MM.1S (cell line): ENCODE measurements at regions not wholly inside any gene's neighbourhood (a gene's known extent, or its start where the extent isn't known, plus 50 kb on each side); places are given as distances from the start of the nearest gene placed in this dataset.

Source experiments
- DNase-seq: peaks from one replicate; pipeline ENCODE4 v3.0.0-alpha.2; 2015
- H2AFZ ChIP-seq: fragments of 300-600 bp; sonication (generic); 2 replicates; pipeline ENCODE4 v1.6.0; 2016; ENCODE audit warnings: antibody characterized with exemption, low read length
- H3F3A ChIP-seq: fragments of 300-600 bp; sonication (generic); 2 replicates; pipeline ENCODE4 v1.6.1; 2016; ENCODE audit warnings: mild to moderate bottlenecking, antibody characterized with exemption, low read length, moderate library complexity, mixed read lengths; ENCODE audit not compliant: insufficient read depth
- H3K27ac ChIP-seq: fragments of 300-600 bp; sonication (generic); 2 replicates; pipeline ENCODE4 v1.5.1; 2016; ENCODE audit warnings: mild to moderate bottlenecking, low read length
- H3K27me3 ChIP-seq: fragments of 300-600 bp; sonication (generic); replicated peaks from 2 replicates; pipeline ENCODE4 v1.6.0; 2016; ENCODE audit warnings: low read length; ENCODE audit not compliant: insufficient read depth
- H3K36me3 ChIP-seq: fragments of 300-600 bp; sonication (generic); replicated peaks from 2 replicates; pipeline ENCODE4 v1.6.1; 2016; ENCODE audit warnings: mild to moderate bottlenecking, low read length, mixed read lengths; ENCODE audit not compliant: insufficient read depth
- H3K4me1 ChIP-seq: fragments of 300-600 bp; sonication (generic); 2 replicates; pipeline ENCODE4 v1.6.1; 2016; ENCODE audit warnings: low read length, mixed read lengths
- H3K4me2 ChIP-seq: fragments of 300-600 bp; sonication (generic); 2 replicates; pipeline ENCODE4 v1.6.0; 2016; ENCODE audit warnings: low read depth, low read length
- H3K4me3 ChIP-seq: fragments of 300-600 bp; sonication (generic); 2 replicates; pipeline ENCODE4 v1.5.1; 2016; ENCODE audit warnings: low read length, mixed read lengths
- H3K79me2 ChIP-seq: fragments of 300-600 bp; sonication (generic); 2 replicates; pipeline ENCODE4 v1.6.1; 2016; ENCODE audit warnings: mixed run types, low read length, mixed read lengths
- H3K9ac ChIP-seq: fragments of 300-600 bp; sonication (generic); 2 replicates; pipeline ENCODE4 v1.6.1; 2016; ENCODE audit warnings: low read length, mixed read lengths
- H3K9me2 ChIP-seq: fragments of 300-600 bp; sonication (generic); replicated peaks from 2 replicates; pipeline ENCODE4 v1.6.1; 2016; ENCODE audit warnings: mild to moderate bottlenecking, low read length, mixed read lengths; ENCODE audit not compliant: insufficient read depth
- H3K9me3 ChIP-seq: fragments of 300-600 bp; sonication (generic); replicated peaks from 2 replicates; pipeline ENCODE4 v1.6.1; 2016; ENCODE audit warnings: mild to moderate bottlenecking, low read length, mixed read lengths; ENCODE audit not compliant: insufficient read depth
- H4K20me1 ChIP-seq: fragments of 300-600 bp; sonication (generic); 2 replicates; pipeline ENCODE4 v1.6.1; 2016; ENCODE audit warnings: mild to moderate bottlenecking, low read length, moderate library complexity, mixed read lengths; ENCODE audit not compliant: insufficient read depth
- EZH2 ChIP-seq: fragments of 300-600 bp; sonication (generic); optimal IDR thresholded peaks from 2 replicates; pipeline ENCODE3; 2017; ENCODE audit warnings: low read depth, mild to moderate bottlenecking, antibody characterized with exemption, low read length, mixed read lengths
- EZH2phosphoT487 ChIP-seq: fragments of 300-600 bp; sonication (generic); IDR thresholded peaks from 2 replicates; pipeline ENCODE4 v1.6.1; 2018; ENCODE audit warnings: antibody characterized with exemption, low read length
- TF ChIP-seq, protein P1 (sequence below): fragments of 300-600 bp; sonication (generic); IDR thresholded peaks from 2 replicates; pipeline ENCODE4 v1.5.1; 2016; ENCODE audit warnings: antibody characterized with exemption, low read length, mixed read lengths

DNA sequence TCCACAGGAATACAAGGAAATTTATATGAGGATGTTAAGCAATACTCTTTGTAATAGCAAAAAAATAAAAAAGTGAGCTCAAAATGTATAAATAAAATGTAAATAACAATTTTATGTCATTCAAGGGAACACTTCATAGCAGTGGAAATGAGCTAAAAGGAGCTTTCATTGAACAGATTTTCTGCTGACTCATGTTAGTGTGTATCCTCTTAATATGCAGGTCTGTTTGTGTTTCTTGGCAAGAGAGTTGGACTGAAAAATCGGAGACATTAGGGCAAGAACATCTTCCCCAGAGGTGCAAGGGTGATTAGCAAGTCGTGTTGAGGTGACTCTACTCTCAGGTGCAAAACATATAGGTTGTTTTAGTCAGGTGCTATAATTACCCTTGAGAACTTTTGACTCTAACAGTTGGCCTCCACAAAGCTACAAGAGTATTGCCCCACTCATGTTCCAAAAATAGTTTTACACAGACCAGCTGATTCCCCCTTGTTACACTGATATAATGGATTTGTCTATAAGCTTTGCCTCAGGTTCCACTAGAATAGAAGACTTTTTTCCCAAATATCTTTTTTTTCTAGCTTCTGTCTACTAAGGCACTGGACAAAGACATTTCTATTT lies 702.9 kb downstream of the TENT5A start:
- H3F3A ChIP-seq = no peaks in the 10 kb centered on the region
- H3K79me2 ChIP-seq = no peaks in the 10 kb centered on the region
- TF ChIP-seq, protein P1, sequence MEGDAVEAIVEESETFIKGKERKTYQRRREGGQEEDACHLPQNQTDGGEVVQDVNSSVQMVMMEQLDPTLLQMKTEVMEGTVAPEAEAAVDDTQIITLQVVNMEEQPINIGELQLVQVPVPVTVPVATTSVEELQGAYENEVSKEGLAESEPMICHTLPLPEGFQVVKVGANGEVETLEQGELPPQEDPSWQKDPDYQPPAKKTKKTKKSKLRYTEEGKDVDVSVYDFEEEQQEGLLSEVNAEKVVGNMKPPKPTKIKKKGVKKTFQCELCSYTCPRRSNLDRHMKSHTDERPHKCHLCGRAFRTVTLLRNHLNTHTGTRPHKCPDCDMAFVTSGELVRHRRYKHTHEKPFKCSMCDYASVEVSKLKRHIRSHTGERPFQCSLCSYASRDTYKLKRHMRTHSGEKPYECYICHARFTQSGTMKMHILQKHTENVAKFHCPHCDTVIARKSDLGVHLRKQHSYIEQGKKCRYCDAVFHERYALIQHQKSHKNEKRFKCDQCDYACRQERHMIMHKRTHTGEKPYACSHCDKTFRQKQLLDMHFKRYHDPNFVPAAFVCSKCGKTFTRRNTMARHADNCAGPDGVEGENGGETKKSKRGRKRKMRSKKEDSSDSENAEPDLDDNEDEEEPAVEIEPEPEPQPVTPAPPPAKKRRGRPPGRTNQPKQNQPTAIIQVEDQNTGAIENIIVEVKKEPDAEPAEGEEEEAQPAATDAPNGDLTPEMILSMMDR = no peak
- TF ChIP-seq EZH2 (no peak), EZH2phosphoT487 (no peak)
- H3K9me2 ChIP-seq = no peaks in the 10 kb centered on the region
- no peaks in the 10 kb centered on the region for H3K27me3 ChIP-seq
- no peak overlapping the region for H3K27ac ChIP-seq
- H2AFZ ChIP-seq = no peak overlapping the region
- H3K9ac ChIP-seq = no peak overlapping the region
- H3K4me3 ChIP-seq = no peak overlapping the region
- H3K4me1 ChIP-seq = no peaks in the 10 kb centered on the region
- H4K20me1 ChIP-seq = no peaks in the 10 kb centered on the region
- H3K9me3 ChIP-seq = no peaks in the 10 kb centered on the region
- no peak for DNase-seq
- no peak overlapping the region for H3K4me2 ChIP-seq
- H3K36me3 ChIP-seq = no peaks in the 10 kb centered on the region

DNA sequence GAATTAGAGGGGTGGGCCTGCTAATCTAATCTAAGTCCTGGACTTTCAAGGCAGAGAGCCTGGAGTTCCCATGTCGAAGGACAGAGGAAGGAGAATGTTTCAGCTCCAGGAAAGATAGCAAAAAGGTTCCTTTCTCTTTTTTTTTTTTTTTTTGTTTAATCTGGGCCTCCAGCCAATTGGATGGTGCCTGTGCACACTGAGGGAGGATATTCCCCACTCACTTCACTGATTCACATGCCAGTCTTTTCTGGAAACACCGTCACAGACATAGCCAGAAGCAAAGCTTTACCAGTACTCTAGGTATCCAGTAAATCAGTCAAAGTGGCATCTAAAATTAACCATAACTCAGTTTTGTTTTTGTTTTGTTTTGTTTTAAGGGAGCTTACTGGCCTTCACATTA lies 721.1 kb downstream of the TENT5A start:
- H3K4me3 ChIP-seq = no peak overlapping the region
- H3K9me2 ChIP-seq = no peaks in the 10 kb centered on the region
- H3F3A ChIP-seq = no peaks in the 10 kb centered on the region
- H4K20me1 ChIP-seq = no peaks in the 10 kb centered on the region
- no peaks in the 10 kb centered on the region for H3K9me3 ChIP-seq
- no peaks in the 10 kb centered on the region for H3K36me3 ChIP-seq
- no peak overlapping the region for H3K27ac ChIP-seq
- H3K4me2 ChIP-seq = no peak overlapping the region
- no peaks in the 10 kb centered on the region for H3K4me1 ChIP-seq
- TF ChIP-seq EZH2phosphoT487 (no peak), EZH2 (no peak)
- TF ChIP-seq, protein P1 = no peak
- H3K9ac ChIP-seq = no peak overlapping the region
- H2AFZ ChIP-seq = no peak overlapping the region
- H3K79me2 ChIP-seq = no peaks in the 10 kb centered on the region
- H3K27me3 ChIP-seq = no peaks in the 10 kb centered on the region
- no peak for DNase-seq

DNA sequence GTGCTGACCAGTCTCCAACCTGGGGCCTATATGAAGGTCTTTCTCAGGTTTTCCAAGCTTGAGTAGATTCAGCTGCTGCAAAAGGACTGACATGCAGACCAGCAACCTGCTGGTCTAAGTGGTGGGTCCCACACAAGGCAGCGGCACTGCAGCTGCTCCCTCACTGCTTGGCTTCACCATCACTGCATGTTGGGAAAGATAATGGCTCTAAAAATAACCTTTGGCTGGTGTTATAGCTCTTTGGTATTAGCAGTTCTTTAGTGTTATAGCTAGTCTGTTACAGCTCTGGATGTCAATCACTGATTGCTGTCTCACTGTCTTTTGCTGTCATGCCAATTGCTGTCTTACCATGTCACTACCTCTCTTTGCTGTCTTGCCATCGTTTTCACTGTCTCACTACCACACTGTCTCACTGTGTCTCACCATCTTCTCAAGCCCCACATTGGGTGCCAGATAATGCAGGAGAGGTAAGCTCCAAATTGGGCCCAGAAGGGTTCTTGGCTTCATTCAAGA lies 726.4 kb downstream of the TENT5A start:
- Histone ChIP-seq H3K4me2 (no peak overlapping the region), H3K79me2 (no peaks in the 10 kb centered on the region), H3K9me2 (no peaks in the 10 kb centered on the region), H2AFZ (no peak overlapping the region), H3K27me3 (no peaks in the 10 kb centered on the region), H3K36me3 (no peaks in the 10 kb centered on the region), H3K9me3 (no peaks in the 10 kb centered on the region), H3K9ac (no peak overlapping the region), H3K4me3 (no peak overlapping the region), H3K4me1 (no peaks in the 10 kb centered on the region), H3F3A (no peaks in the 10 kb centered on the region), H3K27ac (no peak overlapping the region), H4K20me1 (no peaks in the 10 kb centered on the region)
- DNase-seq = no peak
- TF ChIP-seq EZH2phosphoT487 = no peak
- no peak for TF ChIP-seq EZH2
- TF ChIP-seq, protein P1 = no peak
